Heart left ventricle (tissue), 16 donors: ENCODE measurements at regions not wholly inside any gene's neighbourhood (a gene's known extent, or its start where the extent isn't known, plus 50 kb on each side); places are given as distances from the start of the nearest gene placed in this dataset.

Experiments used
- ATAC-seq, 4 donors: fragments of 200-7000 bp; cut with Tn5 transposase; one replicate each; pipeline ENCODE4 v1.9.1; 2020 to 2022; ENCODE audit warnings: moderate library complexity in 4 of 4, mild to moderate bottlenecking in 3 of 4, moderate number of reproducible peaks in 1 of 4
- DNase-seq, 5 donors: peaks; one replicate each; pipeline ENCODE4 v3.0.0-alpha.2; 2020
- H3K27ac ChIP-seq, 12 donors: fragments of 200-600 bp; sonication (generic) in 4 of 12; one replicate each; pipeline versions ENCODE4 v1.5.0 to v1.8.0; 2016 to 2022; ENCODE audit warnings: mild to moderate bottlenecking in 2 of 12
- H3K27me3 ChIP-seq, 9 donors: fragments of 200-600 bp; sonication (generic) in 2 of 9; one replicate each; pipeline versions ENCODE4 v1.5.1 to v1.8.0; 2016 to 2022; ENCODE audit warnings: mild to moderate bottlenecking in 3 of 9
- H3K36me3 ChIP-seq, 9 donors: fragments of 200-600 bp; sonication (generic) in 2 of 9; one replicate each; pipeline versions ENCODE4 v1.5.0 to v1.8.0; 2018 to 2022; ENCODE audit warnings: mild to moderate bottlenecking in 2 of 9
- H3K4me1 ChIP-seq, 12 donors: fragments of 200-600 bp; sonication (generic) in 4 of 12; one replicate each; pipeline versions ENCODE4 v1.5.0 to v1.8.0; 2016 to 2022; ENCODE audit warnings: mild to moderate bottlenecking in 3 of 12
- H3K4me3 ChIP-seq, 12 donors: fragments of 200-600 bp; sonication (generic) in 4 of 12; one replicate each; pipeline versions ENCODE4 v1.5.0 to v1.8.0; 2017 to 2022; ENCODE audit warnings: mild to moderate bottlenecking in 9 of 12, moderate library complexity in 4 of 12
- H3K9me3 ChIP-seq, 12 donors: fragments of 200-600 bp; sonication (generic) in 4 of 12; one replicate each; pipeline versions ENCODE4 v1.5.0 to v1.8.0; 2016 to 2022; ENCODE audit warnings: mild to moderate bottlenecking in 1 of 12
- POLR2A ChIP-seq, 2 donors: fragments of 450-650 bp; IDR thresholded peaks; one replicate each; pipeline ENCODE4 v1.6.1; 2017; ENCODE audit warnings: antibody characterized with exemption in 2 of 2, mild to moderate bottlenecking in 2 of 2, moderate library complexity in 2 of 2
- WGBS, 4 donors: extraction: QIAGEN DNeasy Blood & Tissue Kit in 2 of 4; methylation state at CpG; one replicate each; pipeline versions ENCODE4 v1.1.5 to v1.1.7; 2013 to 2018; 5-methylcytosine and 5-hydroxymethylcytosine counted together
- intact Hi-C, 10 donors: fragments of 100-400 bp; cut with DNase I; formaldehyde crosslinking; loops; one replicate each; pipeline versions ENCODE4 v1.11.1 to v1.14.2; 2022
- TF ChIP-seq, protein P1 (sequence below), 12 donors: fragments of 200-600 bp; sonication (generic) in 4 of 12; IDR thresholded peaks; one replicate each; pipeline versions ENCODE4 v1.5.0 to v1.8.0; 2018 to 2022; ENCODE audit warnings: antibody characterized with exemption in 12 of 12, mild to moderate bottlenecking in 5 of 12
- donor health status: ischemic (EF 13 %, LVEDD 7.1; RV severe dilation, severe dysfunction).
- donor health status: healthy with polysubstance abuse.
- donor health status: DM: no; HTN: yes; CAD: no.
- donor health status: DM: no; HTN: no; CAD: no.
- donor health status: ischemic (EF 25% LVEDD 6.9; RV normal size, moderate dysfunction).
- donor health status: ischemic (EF 25% LVEDD 5.7; RV mildly dilated, moderate dysfunction).
- donor health status: healthy.
- donor health status: DM: yes; HTN: yes; CAD: no.
- donor health status: ischemic (EF 35%, LVEDD 5.7; RV mildly dilated, moderate dysfunction).
- donor health status: nonischemic (EF 11% LVEDD 7.7; RV severe dilation, severe dysfunction).
- donor health status: DM: yes; HTN: yes; CAD: no.
- donor health status: PGD.
- donor health status: ischemic (EF 29% LVEDD 5.4; RV normal size, mild dysfunction).
- donor health status: nonischemic (EF 23%, LVEDD 6.1; RV moderate dilation, normal function).

DNA sequence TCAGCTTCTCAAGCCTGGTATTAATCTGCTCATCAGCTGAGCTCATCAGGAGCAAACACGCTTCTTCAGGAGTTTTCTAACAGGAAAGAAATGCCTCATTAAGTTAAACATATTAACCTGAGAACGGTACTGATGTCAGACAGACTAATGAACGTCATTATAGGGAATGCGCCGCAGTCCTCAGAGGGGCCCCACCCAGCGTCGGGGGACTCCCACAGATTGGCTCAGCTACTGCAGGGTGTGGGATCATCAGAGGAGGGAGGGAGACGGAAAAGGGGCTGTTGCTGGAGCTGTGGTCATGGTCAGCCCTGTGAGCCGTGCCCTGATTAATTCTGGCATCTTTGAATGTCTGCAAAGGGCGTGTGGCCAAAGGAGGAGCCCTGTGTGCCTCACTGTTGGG is 348.5 kb downstream of the PTPRU start:
- Histone ChIP-seq H3K27me3 (peaks cover 0 to 36% (median 6%) of the 10 kb centered on the region in 9 donors), H3K4me3 (no peak overlapping the region), H3K36me3 (no peaks in the 10 kb centered on the region), H3K9me3 (no peaks in the 10 kb centered on the region), H3K4me1 (no peaks in the 10 kb centered on the region), H3K27ac (no peak overlapping the region)
- 44 to 53% (median 48%) methylated on average over 10 of the region's 10 CpGs for WGBS, 4 donors
- TF ChIP-seq, protein P1, sequence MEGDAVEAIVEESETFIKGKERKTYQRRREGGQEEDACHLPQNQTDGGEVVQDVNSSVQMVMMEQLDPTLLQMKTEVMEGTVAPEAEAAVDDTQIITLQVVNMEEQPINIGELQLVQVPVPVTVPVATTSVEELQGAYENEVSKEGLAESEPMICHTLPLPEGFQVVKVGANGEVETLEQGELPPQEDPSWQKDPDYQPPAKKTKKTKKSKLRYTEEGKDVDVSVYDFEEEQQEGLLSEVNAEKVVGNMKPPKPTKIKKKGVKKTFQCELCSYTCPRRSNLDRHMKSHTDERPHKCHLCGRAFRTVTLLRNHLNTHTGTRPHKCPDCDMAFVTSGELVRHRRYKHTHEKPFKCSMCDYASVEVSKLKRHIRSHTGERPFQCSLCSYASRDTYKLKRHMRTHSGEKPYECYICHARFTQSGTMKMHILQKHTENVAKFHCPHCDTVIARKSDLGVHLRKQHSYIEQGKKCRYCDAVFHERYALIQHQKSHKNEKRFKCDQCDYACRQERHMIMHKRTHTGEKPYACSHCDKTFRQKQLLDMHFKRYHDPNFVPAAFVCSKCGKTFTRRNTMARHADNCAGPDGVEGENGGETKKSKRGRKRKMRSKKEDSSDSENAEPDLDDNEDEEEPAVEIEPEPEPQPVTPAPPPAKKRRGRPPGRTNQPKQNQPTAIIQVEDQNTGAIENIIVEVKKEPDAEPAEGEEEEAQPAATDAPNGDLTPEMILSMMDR (IDR thresholded peaks at IDR 0.05): no peak
- no peak for TF ChIP-seq POLR2A (IDR thresholded peaks at IDR 0.05)
- intact Hi-C loops: no loop called here
- DNase-seq (no peak), ATAC-seq (no peak)

DNA sequence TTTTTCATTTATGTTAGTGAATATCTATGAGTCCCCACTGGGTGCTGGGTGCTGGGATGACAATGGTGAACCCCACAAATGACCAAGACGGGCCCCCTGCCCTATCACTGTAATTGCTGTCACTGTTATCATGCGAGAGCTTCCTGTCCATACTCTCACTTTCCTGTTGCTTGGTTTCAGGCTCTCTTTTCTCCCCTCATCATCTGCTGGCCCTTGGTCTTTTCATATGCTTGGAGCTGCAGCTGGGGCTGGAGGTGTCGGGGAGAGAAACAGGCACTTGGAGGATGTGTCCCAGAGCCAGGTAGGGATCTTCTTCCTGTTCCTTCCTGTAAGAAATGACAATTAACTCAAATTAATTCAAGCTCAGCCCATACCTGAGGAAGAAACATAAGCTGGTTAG is 348.0 kb downstream of the PTPRU start:
- Histone ChIP-seq H3K4me3 (no peak overlapping the region), H3K27ac (no peak overlapping the region), H3K9me3 (no peaks in the 10 kb centered on the region), H3K27me3 (peaks cover 0 to 36% (median 6%) of the 10 kb centered on the region in 9 donors), H3K4me1 (no peaks in the 10 kb centered on the region), H3K36me3 (no peaks in the 10 kb centered on the region)
- 37 to 41% (median 39%) methylated on average over 3 of the region's 3 CpGs for whole genome bisulfite sequencing, 4 donors
- intact Hi-C loops: no loop called here
- ATAC-seq (no peak), DNase-seq (no peak)
- TF ChIP-seq, protein P1 (IDR thresholded peaks at IDR 0.05): no peak
- no peak for TF ChIP-seq POLR2A (IDR thresholded peaks at IDR 0.05)

DNA sequence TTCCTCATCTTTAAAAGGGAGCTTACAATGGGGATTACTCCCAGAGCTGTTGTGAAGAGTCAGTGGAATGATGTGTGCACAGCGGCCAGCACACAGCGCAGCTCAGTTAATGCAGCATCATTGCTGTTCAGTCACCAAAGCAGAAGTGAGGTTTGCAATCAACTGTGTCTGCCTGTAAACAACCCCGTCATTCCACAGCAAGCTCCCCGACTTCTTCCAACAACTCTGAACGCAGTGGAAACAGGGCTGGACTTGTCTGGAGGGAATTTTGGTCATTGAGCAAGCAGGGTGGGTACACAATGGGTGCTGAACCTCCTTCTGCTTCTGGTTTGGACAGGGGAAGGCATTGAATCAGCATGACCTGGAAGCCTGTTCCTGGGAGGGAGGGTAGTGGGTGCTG is 347.4 kb downstream of the PTPRU start:
- no peak overlapping the region for H3K27ac ChIP-seq
- H3K9me3 ChIP-seq: no peaks in the 10 kb centered on the region
- WGBS, 4 donors: 82 to 87% (median 84%) methylated on average over 5 of the region's 5 CpGs
- no peaks in the 10 kb centered on the region for H3K4me1 ChIP-seq
- TF ChIP-seq POLR2A (IDR thresholded peaks at IDR 0.05): no peak
- TF ChIP-seq, protein P1 (IDR thresholded peaks at IDR 0.05): no peak
- intact Hi-C loops: no loop called here
- ATAC-seq (no peak), DNase-seq (no peak)
- peaks cover 0 to 36% (median 6%) of the 10 kb centered on the region in 9 donors for H3K27me3 ChIP-seq
- H3K4me3 ChIP-seq: no peak overlapping the region
- no peaks in the 10 kb centered on the region for H3K36me3 ChIP-seq

DNA sequence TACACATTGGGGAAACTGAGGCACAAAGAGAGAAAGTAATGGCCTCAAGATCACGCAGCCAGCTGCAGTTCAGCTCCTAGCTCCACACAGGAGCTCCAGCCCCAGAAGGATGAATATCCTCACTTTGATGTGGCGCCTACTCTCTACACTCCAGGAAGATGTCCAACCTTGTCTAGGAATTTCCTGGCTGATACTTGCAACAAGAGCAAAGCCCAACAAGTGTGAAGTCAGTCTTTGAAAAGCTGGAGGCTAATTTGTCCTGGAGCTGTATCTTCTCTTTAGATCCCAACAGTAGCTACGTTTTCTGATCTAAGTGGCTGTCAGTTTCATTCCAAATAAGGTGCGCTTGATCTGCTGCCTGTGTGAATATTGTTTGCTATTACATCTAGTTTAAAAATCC is 344.9 kb downstream of the PTPRU start:
- Histone ChIP-seq H3K9me3 (no peaks in the 10 kb centered on the region), H3K4me1 (no peaks in the 10 kb centered on the region), H3K27me3 (peaks cover 0 to 36% (median 7%) of the 10 kb centered on the region in 9 donors), H3K4me3 (no peak overlapping the region), H3K36me3 (no peaks in the 10 kb centered on the region), H3K27ac (no peak overlapping the region)
- 55 to 70% (median 68%) methylated on average over 4 of the region's 4 CpGs for WGBS, 4 donors
- no peak for TF ChIP-seq POLR2A (IDR thresholded peaks at IDR 0.05)
- TF ChIP-seq, protein P1 (IDR thresholded peaks at IDR 0.05): no peak
- intact Hi-C loops: no loop called here
- DNase-seq: no peak
- ATAC-seq: no peak
